CD4-positive, alpha-beta T cell (primary cell): ENCODE measurements at regions not wholly inside any gene's neighbourhood (a gene's known extent, or its start where the extent isn't known, plus 50 kb on each side); places are given as distances from the start of the nearest gene placed in this dataset.

Experiments
- ATAC-seq: fragments of 200-7000 bp; cut with Tn5 transposase; one replicate; pipeline ENCODE4 v1.10.0; 2022; ENCODE audit warnings: mild to moderate bottlenecking; ENCODE audit not compliant: poor library complexity
- CTCF ChIA-PET: fragments of 350-600 bp; sonication (Branson Sonifier 250); formaldehyde crosslinking; loops from one replicate; lab custom pipeline; 2021; ENCODE audit warnings: antibody characterized with exemption, inconsistent platforms; lab: Charles Lee
- POLR2A ChIA-PET: fragments of 350-600 bp; sonication (Branson Sonifier 250); formaldehyde crosslinking; loops from one replicate; lab custom pipeline; 2021; ENCODE audit warnings: antibody characterized with exemption, inconsistent platforms; lab: Charles Lee
- DNase-seq, 14 experiments: peaks; one replicate each; pipeline ENCODE4 v3.0.0-alpha.2; 2013 to 2020; ENCODE audit warnings: mixed read lengths in 2 of 14
- H3K27ac ChIP-seq, 2 donors: one replicate each; pipeline versions ENCODE4 v1.5.1 to v1.7.0; 2013; ENCODE audit warnings: low read length in 2 of 2, low read depth in 1 of 2, mild to moderate bottlenecking in 1 of 2
- H3K27me3 ChIP-seq, 2 experiments: 1 replicate in 1 of 2; 2 replicates in 1 of 2; pipeline versions ENCODE4 v1.6.1 to v1.7.0; 2013; ENCODE audit warnings: low read length in 2 of 2, control low read depth in 1 of 2, mild to moderate bottlenecking in 1 of 2, moderate library complexity in 1 of 2; ENCODE audit not compliant: insufficient read depth in 2 of 2, control insufficient read depth in 1 of 2
- H3K36me3 ChIP-seq: one replicate; pipeline ENCODE4 v1.6.1; 2013; ENCODE audit warnings: low read length, control low read depth; ENCODE audit not compliant: insufficient read depth
- H3K4me1 ChIP-seq: one replicate; pipeline ENCODE4 v1.6.1; 2013; ENCODE audit warnings: low read length, control low read depth; ENCODE audit not compliant: insufficient read depth
- H3K4me3 ChIP-seq: one replicate; pipeline ENCODE4 v1.5.1; 2013; ENCODE audit warnings: mild to moderate bottlenecking, low read length, moderate library complexity
- H3K9me3 ChIP-seq, 2 experiments: 1 replicate in 1 of 2; 2 replicates in 1 of 2; pipeline versions ENCODE4 v1.6.1 to v1.7.0; 2013; ENCODE audit warnings: low read length in 2 of 2, mild to moderate bottlenecking in 2 of 2, control low read depth in 1 of 2, moderate library complexity in 1 of 2; ENCODE audit not compliant: control insufficient read depth in 1 of 2, insufficient read depth in 1 of 2
- H3K27ac Mint-ChIP-seq: one replicate; pipeline ENCODE4 v1.8.0; 2020; ENCODE audit warnings: mixed read lengths
- H3K27me3 Mint-ChIP-seq: one replicate; pipeline ENCODE4 v1.8.0; 2021; ENCODE audit warnings: mixed read lengths
- H3K36me3 Mint-ChIP-seq: one replicate; pipeline ENCODE4 v1.8.0; 2021; ENCODE audit warnings: low read depth, mixed read lengths
- H3K4me1 Mint-ChIP-seq: one replicate; pipeline ENCODE4 v1.8.0; 2021; ENCODE audit warnings: low read depth, mixed read lengths
- H3K4me3 Mint-ChIP-seq: one replicate; pipeline ENCODE4 v1.8.0; 2020; ENCODE audit warnings: mild to moderate bottlenecking, mixed read lengths
- H3K9me3 Mint-ChIP-seq: one replicate; pipeline ENCODE4 v1.8.0; 2020; ENCODE audit warnings: mixed read lengths
- intact Hi-C, 2 experiments: fragments of 100-400 bp; cut with DNase I in 1 of 2; cut with micrococcal nuclease in 1 of 2; formaldehyde crosslinking; loops; one replicate each; pipeline versions ENCODE4 v1.15.1 to v1.9.0; 2023 to 2025; cut with DNase I, micrococcal nuclease
- TF ChIP-seq, protein P1 (sequence below): fragments of 200-600 bp; IDR thresholded peaks from one replicate; pipeline ENCODE4 v1.8.0; 2022; ENCODE audit warnings: antibody characterized with exemption, mild to moderate bottlenecking

DNA sequence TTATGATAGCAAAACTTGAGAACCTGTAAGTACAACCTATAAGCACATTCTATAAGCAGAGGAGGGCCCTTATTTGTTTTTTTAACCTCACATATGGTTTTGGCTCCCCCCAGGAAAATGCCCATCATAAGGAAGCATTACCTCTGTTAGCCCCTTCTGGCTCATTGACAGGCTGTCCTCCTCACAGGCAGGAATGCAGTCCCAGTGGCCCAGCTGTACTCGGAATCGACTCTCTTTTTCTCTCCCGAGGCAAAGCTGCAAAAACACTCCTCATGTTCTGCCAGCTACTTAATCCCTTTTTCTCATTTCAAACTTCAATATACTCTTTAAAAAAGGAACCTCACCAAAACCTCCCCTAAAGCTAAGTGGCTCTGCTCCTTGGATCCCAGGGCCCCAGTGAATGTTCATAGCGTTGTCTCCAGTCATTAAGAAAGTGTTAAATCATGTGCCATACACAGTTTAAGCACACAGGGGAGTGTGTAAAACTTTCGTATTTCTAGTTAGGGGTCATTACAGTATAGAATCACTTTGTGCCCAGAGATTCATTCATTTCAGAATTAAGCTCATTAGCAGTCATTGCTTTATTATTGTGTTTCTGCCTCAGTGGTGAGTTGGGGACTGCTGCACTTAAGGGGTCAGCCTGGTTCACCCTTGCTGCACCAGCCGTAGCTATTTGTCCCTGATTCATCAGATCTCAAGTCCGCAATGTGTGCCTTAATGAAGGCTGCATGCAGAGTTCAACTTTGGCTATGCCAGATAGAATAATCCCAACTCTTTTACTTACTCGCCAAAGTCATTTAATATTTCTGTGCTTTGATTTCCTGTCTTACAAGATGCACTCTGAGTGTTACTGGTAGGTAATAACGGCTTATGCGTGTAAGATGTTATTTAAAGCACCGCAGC is 57.6 kb downstream of the JRKL start:
- Histone ChIP-seq H3K4me1 (no peaks in the 10 kb centered on the region), H3K36me3 (no peaks in the 10 kb centered on the region), H3K27me3 (peaks cover 6 to 7% of the 10 kb centered on the region in 2 experiments), H3K9me3 (no peaks in the 10 kb centered on the region), H3K4me3 (no peak overlapping the region), H3K27ac (no peak overlapping the region)
- H3K36me3 Mint-ChIP-seq = no peaks in the 10 kb centered on the region
- H3K4me3 Mint-ChIP-seq = no peak overlapping the region
- no peaks in the 10 kb centered on the region for H3K4me1 Mint-ChIP-seq
- ATAC-seq = no peak
- DNase-seq = no peak
- TF ChIP-seq, protein P1, sequence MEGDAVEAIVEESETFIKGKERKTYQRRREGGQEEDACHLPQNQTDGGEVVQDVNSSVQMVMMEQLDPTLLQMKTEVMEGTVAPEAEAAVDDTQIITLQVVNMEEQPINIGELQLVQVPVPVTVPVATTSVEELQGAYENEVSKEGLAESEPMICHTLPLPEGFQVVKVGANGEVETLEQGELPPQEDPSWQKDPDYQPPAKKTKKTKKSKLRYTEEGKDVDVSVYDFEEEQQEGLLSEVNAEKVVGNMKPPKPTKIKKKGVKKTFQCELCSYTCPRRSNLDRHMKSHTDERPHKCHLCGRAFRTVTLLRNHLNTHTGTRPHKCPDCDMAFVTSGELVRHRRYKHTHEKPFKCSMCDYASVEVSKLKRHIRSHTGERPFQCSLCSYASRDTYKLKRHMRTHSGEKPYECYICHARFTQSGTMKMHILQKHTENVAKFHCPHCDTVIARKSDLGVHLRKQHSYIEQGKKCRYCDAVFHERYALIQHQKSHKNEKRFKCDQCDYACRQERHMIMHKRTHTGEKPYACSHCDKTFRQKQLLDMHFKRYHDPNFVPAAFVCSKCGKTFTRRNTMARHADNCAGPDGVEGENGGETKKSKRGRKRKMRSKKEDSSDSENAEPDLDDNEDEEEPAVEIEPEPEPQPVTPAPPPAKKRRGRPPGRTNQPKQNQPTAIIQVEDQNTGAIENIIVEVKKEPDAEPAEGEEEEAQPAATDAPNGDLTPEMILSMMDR = no peak
- H3K9me3 Mint-ChIP-seq = no peaks in the 10 kb centered on the region
- ChIA-PET POLR2A (no interaction called here), CTCF (no interaction called here)
- H3K27me3 Mint-ChIP-seq = peaks cover 34% of the 10 kb centered on the region
- intact Hi-C loops = no loop called here
- H3K27ac Mint-ChIP-seq = no peak overlapping the region

DNA sequence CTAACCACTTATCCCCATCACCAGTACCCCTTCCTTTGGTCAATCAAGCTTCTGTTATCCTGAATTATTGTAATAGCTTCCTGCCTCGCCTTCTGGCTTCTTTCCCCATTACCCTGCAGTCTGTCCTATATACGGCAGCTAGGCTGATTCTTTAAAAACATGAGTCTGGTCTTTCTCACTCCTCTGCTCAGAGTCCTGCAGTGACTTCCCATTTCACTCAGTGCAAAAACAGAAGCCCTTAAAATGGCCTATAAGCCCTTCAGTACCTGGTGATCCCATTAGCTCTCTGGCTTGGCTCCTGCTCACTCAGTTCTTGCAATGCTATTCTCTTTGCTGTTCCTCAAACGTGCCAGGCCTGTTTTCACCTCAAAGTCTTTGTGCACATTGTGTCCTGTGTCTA is 58.4 kb downstream of the JRKL start:
- H3K4me1 ChIP-seq = no peaks in the 10 kb centered on the region
- H3K27me3 ChIP-seq = peaks cover 6 to 7% of the 10 kb centered on the region in 2 experiments
- H3K27me3 Mint-ChIP-seq = peaks cover 27% of the 10 kb centered on the region
- no peaks in the 10 kb centered on the region for H3K36me3 Mint-ChIP-seq
- no peaks in the 10 kb centered on the region for H3K9me3 Mint-ChIP-seq
- ChIA-PET POLR2A (no interaction called here), CTCF (no interaction called here)
- no peak for ATAC-seq
- intact Hi-C loops = no loop called here
- no peak for DNase-seq
- H3K27ac Mint-ChIP-seq = no peak overlapping the region
- no peak overlapping the region for H3K4me3 ChIP-seq
- no peaks in the 10 kb centered on the region for H3K36me3 ChIP-seq
- no peak overlapping the region for H3K27ac ChIP-seq
- no peaks in the 10 kb centered on the region for H3K9me3 ChIP-seq
- TF ChIP-seq, protein P1 = no peak
- H3K4me3 Mint-ChIP-seq = no peak overlapping the region
- no peaks in the 10 kb centered on the region for H3K4me1 Mint-ChIP-seq

DNA sequence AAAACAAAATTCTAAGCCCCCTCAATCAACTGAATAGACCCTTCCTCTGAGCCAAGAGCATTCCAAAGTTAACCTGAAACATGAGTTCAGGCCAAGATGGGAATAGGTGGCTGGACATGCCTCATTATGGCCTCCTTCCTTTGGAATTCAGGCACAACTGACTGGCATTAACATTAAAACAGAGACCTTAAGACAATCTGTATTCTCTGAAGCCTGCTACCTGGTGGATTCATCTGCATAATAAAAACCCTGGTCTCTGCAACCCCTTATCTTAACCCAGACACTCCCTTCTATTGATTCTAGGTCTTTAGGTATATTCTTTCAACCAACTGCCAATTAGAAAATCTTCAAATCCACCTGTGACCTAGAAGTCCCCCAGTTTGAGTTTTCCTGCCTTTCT is 66.3 kb downstream of the JRKL start:
- DNase-seq = no peak
- no peak for ATAC-seq
- Mint-ChIP-seq H3K36me3 (no peaks in the 10 kb centered on the region), H3K4me3 (no peak overlapping the region), H3K27ac (no peak overlapping the region), H3K4me1 (no peaks in the 10 kb centered on the region), H3K27me3 (peaks cover 35% of the 10 kb centered on the region), H3K9me3 (no peaks in the 10 kb centered on the region)
- Histone ChIP-seq H3K4me3 (no peak overlapping the region), H3K4me1 (no peaks in the 10 kb centered on the region), H3K27ac (no peak overlapping the region), H3K27me3 (no peaks in the 10 kb centered on the region), H3K9me3 (no peaks in the 10 kb centered on the region), H3K36me3 (no peaks in the 10 kb centered on the region)
- intact Hi-C loops = no loop called here
- ChIA-PET CTCF (no interaction called here), POLR2A (no interaction called here)
- TF ChIP-seq, protein P1 = no peak
